COR-L47 (cell line): ENCODE measurements at regions not wholly inside any gene's neighbourhood (a gene's known extent, or its start where the extent isn't known, plus 50 kb on each side); places are given as distances from the start of the nearest gene placed in this dataset.

Experiments used
- DNase-seq: peaks from one replicate; lab custom pipeline; 2025; lab: John Stamatoyannopoulos, UW

GRCh38 chr7:36006636-36007229 lies 146.3 kb upstream of the EEPD1 start:
- no peak for DNase-seq

GRCh38 chr7:36010656-36011587 lies 142.1 kb upstream of the EEPD1 start:
- no peak for DNase-seq

- DNase-seq: no peak
Measured at GRCh38 chr7:36011588-36011965, 141.5 kb upstream of the EEPD1 start.

GRCh38 chr7:36013246-36014014 lies 139.6 kb upstream of the EEPD1 start:
- DNase-seq: no peak

- no peak for DNase-seq
Measured at GRCh38 chr7:36014961-36015360, 138.1 kb upstream of the EEPD1 start.

GRCh38 chr7:36015733-36016132 lies 137.3 kb upstream of the EEPD1 start:
- DNase-seq: no peak

GRCh38 chr7:36016648-36017047 lies 136.4 kb upstream of the EEPD1 start:
- DNase-seq: no peak

GRCh38 chr7:36017111-36017510 lies 135.9 kb upstream of the EEPD1 start:
- no peak for DNase-seq

GRCh38 chr7:36018816-36019484 lies 134.1 kb upstream of the EEPD1 start:
- no peak for DNase-seq

GRCh38 chr7:36019538-36019937 lies 133.5 kb upstream of the EEPD1 start:
- DNase-seq: no peak

- DNase-seq: no peak
Measured at GRCh38 chr7:36019980-36020379, 133.1 kb upstream of the EEPD1 start.

- DNase-seq: no peak
Measured at GRCh38 chr7:36021367-36021766, 131.7 kb upstream of the EEPD1 start.

- DNase-seq: no peak
Measured at GRCh38 chr7:36021917-36022550, 131.0 kb upstream of the EEPD1 start.

- no peak for DNase-seq
Measured at GRCh38 chr7:36023033-36023560, 130.0 kb upstream of the EEPD1 start.

- DNase-seq: no peak
Measured at GRCh38 chr7:36025190-36025589, 127.9 kb upstream of the EEPD1 start.

- DNase-seq: no peak
Measured at GRCh38 chr7:36029311-36029710, 123.7 kb upstream of the EEPD1 start.

- DNase-seq: no peak
Measured at GRCh38 chr7:36029853-36030515, 123.1 kb upstream of the EEPD1 start.

- DNase-seq: no peak
Measured at GRCh38 chr7:36032361-36032818, 120.7 kb upstream of the EEPD1 start.

- no peak for DNase-seq
Measured at GRCh38 chr7:36034020-36034419, 119.0 kb upstream of the EEPD1 start.

GRCh38 chr7:36035186-36035585 lies 117.9 kb upstream of the EEPD1 start:
- DNase-seq: no peak

GRCh38 chr7:36036590-36036989 lies 116.5 kb upstream of the EEPD1 start:
- DNase-seq: no peak
